A172 (cell line): ENCODE measurements at regions not wholly inside any gene's neighbourhood (a gene's known extent, or its start where the extent isn't known, plus 50 kb on each side); places are given as distances from the start of the nearest gene placed in this dataset.
"Not testable (repeated sequence)": the region's sequence is repeated elsewhere in the genome, so short reads cannot be mapped to it uniquely, and the experiment has no call there.

Source experiments
- DNase-seq: peaks from one replicate; pipeline ENCODE4 v3.0.0-alpha.2; 2015; ENCODE audit warnings: low spot score

DNA sequence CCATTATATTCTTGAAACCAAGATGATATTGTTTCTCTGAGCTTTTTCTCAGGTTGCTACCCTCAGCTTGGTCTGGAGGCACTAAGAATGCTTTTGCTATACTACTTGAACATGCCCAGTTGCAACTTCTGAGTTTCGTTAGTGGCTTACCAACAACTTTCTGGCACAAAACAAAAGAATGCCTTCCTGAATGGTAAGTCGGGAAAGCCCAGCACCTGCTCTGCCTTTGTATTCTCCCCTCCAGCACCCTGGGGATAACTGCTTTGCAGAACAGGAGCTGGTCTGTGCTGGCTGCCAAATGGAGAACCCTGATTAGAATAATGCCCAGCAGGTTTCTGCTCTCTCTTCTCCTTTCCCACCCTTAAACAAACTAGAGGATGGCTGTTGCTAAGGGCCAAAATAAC, 149.3 kb downstream of the TGFB2 start:
- peak; percentile 34 for DNase-seq

DNA sequence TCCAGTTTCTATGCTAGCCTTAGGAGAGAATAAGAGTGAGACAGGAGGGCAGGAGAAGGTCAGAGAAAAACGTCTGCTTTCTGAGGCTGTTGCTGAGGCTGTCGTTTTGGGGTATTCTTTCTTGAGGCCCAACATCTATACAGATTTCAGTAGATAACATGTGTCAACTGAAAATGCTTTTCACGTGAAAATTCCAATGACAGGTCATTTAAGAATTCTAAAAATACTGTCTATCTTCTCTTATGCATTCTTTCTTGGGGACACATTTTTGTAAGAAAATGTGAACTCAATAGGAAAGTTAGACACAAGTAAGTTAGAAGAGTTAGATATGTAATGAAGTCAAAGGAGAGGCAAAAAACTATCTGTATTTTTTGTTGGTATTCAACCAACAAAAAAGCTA, 150.8 kb downstream of the TGFB2 start:
- peak; percentile 33 for DNase-seq

DNA sequence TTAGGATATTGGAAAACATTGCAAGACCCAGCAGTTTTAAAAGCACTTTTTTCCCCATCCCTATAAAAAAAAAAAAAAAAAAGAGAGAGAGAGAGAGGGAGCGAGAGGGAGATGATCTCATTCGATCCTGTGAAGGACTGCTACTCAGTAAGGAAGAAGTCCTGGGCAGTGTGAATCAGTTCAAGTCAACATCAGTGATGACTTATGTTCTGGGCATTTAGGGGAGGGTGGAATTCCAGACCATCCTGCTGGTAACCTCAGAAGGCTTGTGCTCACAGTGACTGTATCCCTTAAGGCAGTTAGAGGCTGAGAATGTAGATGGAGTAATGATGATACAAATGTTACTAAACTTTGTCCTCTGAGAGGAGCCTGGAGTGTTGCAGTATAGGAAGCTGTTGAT, 151.4 kb downstream of the TGFB2 start:
- peak; percentile 100 for DNase-seq

DNA sequence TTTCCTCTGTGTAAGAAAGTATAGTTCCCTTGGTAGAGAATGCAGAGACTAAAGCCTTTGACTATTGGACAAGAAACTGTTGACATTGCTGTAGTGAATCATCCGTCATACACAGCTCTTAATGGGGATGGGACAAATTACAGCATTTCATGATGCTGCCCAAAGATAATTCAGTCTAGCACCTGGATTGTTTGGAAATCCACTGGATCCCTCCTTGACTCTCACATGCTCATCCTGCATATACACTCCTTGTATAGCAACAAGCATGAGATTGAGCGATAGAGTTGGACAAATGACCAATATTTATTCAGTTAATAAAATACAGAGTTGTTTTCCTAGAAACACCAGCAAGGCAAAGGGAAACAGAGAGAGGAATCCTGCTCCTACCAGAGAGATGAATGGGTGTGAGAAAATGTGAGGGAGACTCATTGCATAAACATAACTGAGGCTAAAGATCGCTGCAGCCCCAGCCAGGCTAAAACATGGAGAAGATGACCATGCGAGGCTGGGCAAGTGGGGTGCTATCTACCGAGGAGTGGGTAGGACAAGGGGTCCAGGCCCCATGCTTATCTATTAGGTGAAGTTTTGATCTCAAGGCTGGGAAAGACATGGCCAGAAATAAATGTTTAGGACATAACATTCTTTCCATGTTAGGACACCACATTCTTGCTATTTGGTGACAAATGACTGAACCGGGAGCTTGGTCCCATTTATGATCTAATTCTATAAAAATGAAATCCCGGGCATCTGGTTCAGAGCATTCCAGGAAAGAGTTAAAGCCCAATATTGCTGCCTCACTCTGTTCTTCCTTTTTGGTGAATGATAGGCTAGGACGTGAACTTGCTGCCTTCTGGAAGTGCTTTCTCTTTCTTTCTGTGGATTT, 153.2 kb downstream of the TGFB2 start:
- DNase-seq: peak; percentile 90

DNA sequence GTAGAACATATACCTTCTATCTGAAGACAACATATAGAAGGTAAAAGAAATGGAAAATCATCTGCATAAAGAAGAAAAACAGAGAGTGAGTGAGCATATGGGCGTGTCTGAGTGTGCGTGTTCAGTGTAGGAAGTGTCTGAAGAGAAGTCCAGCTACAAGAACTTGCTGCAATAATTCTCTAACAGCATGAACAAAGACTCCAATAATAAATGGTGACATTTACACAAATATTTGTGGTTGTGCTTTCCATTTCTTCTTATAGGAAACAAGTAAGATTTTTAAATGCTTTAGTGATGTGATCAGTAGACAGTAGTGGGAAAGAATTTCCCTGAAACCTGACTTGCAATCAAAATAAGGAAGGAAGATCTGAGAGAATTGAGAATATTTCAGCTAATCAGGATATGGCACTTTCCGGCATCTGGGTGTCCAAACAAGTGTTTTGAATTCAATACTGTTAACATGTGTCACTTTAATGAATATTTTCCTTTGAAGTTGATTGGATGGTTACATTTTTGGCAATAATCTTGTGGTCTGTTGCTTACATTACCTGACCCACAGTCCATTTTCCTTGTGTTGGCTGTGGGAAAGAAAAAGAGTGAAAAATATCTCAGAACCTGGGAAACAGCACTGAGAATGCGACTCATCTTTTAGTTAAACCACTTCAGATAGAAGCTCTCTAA, 154.0 kb downstream of the TGFB2 start:
- DNase-seq: peak; percentile 94

DNA sequence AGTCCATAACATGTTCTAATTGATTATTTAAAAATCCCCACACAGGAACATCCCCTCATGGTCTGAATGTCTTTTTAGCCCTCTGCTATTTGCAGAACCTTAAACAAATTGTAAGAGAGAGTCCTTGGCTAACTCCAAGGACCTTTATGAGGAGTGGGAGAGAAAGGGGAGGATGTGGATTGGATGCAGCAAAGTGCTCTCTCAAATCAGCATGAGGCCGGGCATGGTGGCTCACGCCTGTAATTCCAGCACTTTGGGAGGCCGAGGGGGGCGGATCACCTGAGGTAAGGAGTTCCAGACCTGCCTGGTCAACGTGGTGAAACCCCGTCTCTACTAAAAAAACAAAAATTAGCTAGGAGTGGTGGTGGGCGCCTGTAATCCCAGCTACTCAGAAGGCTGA, 154.8 kb downstream of the TGFB2 start:
- no peak for DNase-seq

DNA sequence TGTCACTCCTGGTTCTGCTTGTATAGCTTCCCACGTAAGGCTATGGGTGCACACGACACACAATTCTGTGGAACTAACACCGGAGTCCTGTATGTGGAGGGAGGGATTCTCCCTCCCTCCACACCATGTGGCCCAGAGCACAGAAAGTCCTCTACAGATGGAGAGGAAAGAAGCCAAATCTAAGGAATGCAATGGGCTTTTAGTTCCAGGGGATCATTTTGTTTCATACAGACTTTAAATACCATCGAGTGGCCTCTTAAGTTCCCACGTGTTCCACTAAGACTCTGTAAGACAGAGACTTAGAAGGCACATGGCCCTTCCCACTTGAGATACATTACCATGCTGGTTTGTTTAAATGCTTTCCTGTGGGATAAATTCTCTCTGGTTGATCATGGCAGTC, 156.0 kb downstream of the TGFB2 start:
- no peak for DNase-seq

DNA sequence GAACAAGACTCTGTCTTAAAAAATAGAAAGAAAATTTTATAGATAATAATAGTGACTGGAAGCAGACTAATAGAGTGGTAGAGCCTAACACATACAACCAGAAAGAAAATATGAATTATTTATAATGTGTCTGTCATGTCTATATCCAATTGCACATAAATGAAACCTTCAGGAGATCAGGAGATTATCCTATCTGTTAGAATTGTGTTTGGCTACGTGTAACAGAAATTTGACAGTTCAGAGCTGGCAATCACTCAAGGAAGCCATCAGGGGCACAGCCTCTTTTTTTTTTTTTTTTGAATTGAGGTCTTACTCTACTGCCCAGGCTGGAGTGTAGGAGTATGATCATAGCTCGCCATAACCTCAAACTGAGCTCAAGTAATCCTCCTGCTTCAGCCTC, 157.2 kb downstream of the TGFB2 start:
- DNase-seq: no peak

DNA sequence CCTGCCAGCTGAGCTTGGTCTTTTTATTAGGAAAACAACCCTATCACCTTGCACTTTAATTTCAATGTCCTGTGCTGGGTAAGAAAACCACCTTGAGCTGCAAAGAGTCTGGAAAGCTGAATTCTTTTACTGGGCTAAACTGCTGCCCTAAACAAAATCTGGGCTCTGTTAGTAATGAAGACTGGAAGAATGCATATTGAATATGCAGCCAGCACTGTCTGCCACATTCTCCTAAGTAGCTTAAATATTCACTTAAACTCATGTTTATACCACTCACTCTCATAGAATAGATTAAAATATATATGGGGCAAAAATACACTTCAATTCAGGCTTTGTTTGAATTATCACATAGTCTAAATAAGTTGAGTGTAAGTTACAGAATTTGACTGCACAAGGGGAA, 158.0 kb downstream of the TGFB2 start:
- no peak for DNase-seq

DNA sequence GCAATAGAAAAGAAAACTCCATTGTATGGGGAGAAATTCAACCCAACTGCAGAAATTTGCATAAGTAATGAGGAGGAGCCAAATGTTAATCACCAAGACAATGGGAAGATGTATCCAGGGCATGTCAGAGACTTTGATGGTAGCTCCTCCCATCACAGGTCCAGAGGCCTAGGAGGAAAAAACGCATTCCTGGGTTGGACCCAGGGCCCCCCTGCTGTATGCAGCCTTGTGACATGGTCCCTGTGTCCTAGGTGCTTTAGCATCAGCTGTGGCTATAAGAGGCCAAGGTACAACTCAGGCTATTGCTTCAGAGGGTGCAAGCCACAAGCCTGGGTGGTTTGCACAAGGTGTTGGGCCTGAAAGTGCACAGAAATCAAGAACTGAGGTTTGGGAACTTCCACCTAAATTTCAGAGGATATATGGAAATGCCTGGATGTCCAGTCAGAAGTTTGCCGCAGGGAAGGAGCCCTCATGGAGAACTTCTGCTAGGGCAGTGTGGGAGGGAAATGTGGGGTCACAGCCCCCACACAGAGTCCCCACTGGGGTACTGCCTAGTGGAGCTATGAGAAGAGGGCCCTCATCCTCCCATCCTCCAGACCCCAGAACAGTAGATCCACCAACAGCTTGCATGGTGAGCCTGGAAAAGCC, 162.3 kb downstream of the TGFB2 start:
- DNase-seq: no peak

DNA sequence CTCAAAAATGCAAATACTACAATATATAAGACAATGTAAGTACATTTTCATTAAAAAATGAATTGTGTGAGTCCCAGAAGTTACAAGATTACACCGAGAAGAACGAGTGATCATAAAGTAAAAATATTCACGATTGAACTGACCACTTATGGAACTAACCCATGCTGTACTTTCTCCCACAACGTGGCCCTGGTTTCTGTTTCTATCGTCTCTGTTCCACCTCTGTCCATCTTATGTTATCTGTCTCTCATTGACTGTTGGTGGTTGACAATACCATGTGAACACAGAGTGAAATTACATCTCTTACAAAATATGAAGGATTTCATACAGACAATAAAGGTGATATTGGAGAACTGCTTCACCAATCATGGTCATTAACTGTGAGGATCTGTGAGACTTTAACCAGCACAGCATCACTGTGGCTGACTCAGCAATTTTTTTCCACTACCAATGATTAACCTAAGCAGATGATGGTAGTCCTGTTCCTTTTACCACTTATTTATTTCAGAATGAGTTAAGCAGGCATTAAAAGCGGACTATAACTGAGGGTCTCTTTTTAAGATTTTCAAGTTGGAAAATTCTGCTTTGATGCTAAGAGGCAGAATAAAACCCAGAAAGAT, 165.1 kb downstream of the TGFB2 start:
- DNase-seq: no peak

DNA sequence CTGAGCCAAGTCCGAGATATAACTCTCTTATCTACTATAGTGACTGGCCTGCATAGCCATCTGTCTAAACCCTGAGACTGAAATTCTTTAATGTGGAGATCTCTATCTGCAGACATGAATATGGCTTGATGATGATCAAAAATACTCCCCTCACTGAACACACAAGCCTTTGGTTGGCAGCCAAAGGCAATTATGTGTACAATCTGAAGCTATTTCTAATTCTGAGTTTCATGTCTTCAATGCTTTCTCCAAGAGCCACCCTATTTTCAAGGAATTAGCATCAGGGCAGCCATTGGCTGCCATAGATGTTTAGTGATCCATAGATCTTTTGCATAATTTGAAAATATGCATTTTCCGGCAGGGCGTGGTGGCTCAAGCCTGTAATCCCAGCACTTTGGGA, 168.2 kb downstream of the TGFB2 start:
- DNase-seq: no peak

DNA sequence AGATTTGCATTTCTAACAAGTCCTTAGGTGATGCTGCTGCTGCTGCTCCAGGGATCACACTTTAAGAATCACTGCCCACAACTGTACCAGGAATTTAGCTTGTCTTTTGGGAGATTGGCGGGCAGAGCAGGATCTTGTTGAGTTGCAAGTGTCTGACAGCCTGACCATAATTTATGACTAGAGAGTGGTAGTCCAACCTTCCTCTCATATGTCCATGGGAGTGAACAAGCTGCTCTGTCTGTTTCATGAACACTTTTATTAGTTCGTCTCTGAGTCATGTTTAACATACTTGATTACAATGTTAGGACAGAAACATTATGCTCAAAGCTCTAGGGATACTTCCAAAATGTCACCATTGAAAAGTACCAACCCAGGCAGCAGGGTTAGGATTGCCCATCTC, 169.6 kb downstream of the TGFB2 start:
- no peak for DNase-seq

DNA sequence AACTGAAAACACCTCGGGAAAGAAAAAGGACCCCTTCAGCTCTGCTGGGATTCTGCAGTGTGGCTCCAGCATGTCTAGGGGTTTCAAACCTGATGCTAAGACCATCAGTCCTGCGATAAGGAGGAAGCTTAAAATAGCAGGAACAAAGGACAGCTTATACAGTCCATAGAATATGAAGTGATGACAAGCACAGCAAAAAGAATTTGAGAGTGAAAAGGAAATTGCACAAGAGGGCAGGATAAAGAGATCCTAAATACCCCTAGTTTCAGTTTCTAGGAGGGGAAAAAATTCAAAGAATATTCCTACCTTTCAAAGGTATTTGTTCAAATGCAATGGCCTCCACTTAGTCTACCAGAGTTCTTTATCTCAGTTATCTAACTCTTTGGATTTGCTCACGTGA, 171.4 kb downstream of the TGFB2 start:
- no peak for DNase-seq

DNA sequence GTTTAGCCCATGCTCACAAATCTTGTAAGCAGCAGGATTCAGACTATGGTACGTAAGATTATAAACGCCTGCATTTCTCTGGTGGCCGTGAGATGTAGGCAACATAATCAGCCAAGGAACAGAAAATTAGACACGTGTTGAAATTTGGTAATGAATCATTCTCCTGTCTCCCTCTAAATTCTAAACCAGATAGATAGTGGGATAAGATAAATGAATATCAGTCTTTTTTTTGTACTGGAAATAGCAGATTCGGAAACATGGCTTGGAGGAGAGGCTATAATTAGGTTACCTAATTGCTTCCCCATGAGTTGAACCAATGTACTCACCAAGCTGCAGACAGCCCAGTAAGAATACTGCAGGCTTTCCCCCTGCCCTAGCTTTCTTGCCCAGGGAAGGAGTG, 172.3 kb downstream of the TGFB2 start:
- DNase-seq: no peak

DNA sequence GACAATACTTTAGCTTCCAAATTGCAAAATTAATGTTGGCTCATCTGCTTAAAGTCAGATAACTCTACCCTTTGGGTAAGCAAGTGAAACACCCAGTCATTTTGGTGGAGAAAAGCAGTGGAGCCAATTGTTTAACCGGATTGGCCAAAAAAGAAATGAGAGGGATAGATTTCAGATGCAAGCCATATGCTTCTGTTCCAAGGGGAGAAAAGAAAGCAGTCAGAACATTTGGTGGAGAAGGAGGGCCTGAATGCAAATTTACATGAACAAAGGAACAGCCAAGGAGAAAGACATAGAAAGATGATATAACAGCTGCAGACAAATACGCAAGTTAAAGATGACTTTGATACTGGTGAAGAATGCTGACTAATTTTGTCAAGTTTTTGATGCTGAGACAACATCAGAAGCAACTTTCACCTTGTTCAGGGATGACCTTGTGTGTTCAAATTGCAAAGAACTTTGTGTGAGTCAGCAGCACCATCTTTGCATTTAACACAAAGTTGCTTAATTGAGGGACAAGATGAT, 173.1 kb downstream of the TGFB2 start:
- no peak for DNase-seq

DNA sequence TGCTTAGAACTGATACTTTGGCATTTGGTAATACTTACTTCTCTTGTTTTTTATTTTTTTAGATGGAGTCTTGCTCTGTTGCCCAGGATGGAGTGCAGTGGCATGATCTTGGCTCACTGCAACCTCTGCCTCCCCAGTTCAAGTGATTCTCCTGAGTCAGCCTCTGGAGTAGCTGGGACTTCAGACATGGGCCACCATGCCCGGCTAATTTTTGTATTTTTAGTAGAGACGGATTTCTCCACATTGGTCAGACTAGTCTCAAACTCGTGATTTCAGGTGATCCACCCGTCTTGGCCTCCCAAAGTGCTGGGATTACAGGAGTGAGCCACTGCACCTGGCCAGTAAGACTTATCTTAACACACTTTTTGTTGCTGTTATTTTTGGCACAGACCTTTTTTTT, 175.5 kb downstream of the TGFB2 start:
- not testable (repeated sequence) for DNase-seq

DNA sequence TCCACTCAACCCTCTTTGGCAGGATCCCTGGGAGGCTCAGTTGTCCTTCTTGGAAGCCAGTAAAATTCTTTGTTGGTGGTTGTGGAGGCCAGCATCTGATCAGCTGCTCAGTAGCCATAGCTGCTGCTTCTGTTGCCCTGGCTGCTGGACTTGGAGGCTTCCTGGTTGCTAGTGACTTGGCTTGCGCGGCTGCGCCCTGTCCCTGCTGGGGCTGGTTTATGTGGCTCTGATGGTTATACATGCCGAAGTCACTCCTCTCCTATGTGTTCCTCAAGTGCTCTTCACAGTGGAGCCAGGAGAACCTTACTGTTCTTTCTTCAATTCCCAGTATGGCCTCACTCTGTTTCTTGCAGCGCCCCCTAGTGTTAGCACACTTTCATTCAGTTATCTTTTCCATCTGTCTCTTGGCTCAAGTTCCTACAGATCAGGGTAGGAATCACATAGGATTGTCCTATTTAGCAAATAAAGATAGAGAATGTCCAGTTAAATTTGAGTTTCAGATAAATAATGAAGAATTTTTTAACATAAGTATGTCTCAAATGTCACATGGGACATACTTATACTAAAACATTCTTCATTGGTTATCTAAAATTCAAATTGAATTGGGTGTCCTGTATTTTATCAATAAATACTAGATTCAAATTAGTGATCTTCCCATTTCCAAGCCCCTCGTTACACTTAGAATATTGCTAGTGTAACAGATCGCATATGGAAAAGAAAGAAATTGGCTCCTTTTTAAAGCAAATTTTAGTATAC, 176.5 kb downstream of the TGFB2 start:
- DNase-seq: peak; percentile 71

DNA sequence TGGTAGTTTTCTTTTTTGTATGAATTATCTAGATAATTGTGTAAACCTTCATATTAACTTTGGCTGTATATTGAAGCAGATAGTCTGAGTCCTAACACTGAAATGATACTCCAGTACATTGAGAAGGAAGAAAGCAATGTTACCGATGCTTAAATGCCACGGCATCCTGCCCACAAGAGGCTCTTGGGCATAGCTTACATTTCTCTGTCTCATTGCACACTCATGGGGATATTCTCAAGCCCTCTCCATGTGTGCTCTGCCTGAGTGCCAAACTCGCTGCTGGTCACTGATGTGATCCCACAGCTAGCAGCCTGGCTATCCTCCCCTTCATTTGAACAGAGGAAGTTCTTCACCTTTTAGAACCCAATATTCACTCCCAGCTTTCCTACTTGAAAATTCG, 179.4 kb downstream of the TGFB2 start:
- no peak for DNase-seq

DNA sequence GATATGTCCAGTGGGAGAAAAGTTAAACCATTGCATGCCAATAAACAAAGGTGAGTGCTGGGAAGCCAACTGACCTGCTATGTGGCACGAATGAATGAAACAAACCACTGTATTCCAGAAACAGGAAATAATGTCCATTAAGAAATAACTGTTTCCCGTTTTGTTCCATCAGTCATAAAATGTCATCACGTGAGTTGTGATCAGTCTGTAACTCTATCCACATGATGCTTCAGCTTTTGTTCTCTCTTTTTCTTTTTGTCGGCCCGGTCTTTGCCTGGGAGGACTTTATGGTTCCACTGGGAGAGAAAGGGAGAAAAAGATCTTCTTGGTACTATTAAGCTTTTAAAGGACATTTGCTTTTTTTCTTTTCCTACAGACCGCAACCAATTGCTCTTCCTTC, 179.9 kb downstream of the TGFB2 start:
- no peak for DNase-seq

DNA sequence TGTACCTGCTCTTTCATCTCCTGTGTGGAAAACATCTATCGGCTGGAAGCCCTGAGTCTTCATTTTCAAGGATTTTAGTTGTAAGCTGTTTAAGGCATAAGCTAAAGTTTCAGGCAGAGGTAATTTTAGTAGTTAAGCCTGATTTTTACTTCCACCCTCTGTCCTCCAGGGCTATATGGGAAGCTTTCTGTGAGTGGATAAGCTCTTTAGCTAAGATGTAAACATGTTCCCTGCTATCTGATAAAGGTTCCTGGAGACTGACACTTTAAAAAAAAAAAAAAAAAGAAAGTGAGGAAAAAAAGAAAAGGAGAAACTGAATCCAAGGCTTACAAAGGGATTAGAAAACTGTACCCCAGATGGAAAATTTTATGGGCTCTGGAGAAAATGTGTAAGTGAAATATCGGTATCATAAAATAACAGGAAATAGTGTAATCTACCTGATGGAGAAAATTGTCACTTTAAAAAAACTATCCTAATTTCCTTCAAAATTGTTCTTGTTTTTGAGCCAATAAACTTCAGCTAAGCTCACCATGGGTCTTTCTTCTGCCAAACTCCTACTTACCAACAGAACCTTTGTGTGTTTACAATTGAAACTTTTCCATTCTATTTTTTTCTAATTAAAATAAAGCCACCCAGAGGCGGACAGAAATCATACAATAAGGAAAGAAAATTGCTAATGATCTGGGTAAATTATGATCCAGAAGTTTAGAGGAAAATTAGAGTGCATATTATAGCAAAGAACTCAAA, 180.5 kb downstream of the TGFB2 start:
- DNase-seq: no peak
